GM12874 (cell line): ENCODE measurements at regions not wholly inside any gene's neighbourhood (a gene's known extent, or its start where the extent isn't known, plus 50 kb on each side); places are given as distances from the start of the nearest gene placed in this dataset.

Experiments used
- CTCF ChIP-seq: IDR thresholded peaks from 2 replicates; pipeline ENCODE4 v1.5.1; 2011; ENCODE audit warnings: low read depth, mild to moderate bottlenecking, control low read depth, low read length, moderate library complexity; ENCODE audit not compliant: insufficient read depth

GRCh38 chr11:92658733-92659132, 310.7 kb upstream of the MTNR1B start:
- TF ChIP-seq CTCF, result no peak

GRCh38 chr11:92659793-92660192, 309.7 kb upstream of the MTNR1B start:
- TF ChIP-seq CTCF, result no peak

GRCh38 chr11:92662601-92663360, 306.7 kb upstream of the MTNR1B start:
- TF ChIP-seq CTCF, result no peak

- TF ChIP-seq CTCF, result no peak
These were observed 305.9 kb upstream of the MTNR1B start for GRCh38 chr11:92663539-92663938.

GRCh38 chr11:92667486-92668152, 301.8 kb upstream of the MTNR1B start:
- no peak for TF ChIP-seq CTCF

GRCh38 chr11:92670308-92670890, 299.1 kb upstream of the MTNR1B start:
- no peak for TF ChIP-seq CTCF

- no peak for TF ChIP-seq CTCF
These were observed 298.4 kb upstream of the MTNR1B start for GRCh38 chr11:92671081-92671480.
